Smooth muscle cell (in vitro differentiated cells): ENCODE measurements at regions not wholly inside any gene's neighbourhood (a gene's known extent, or its start where the extent isn't known, plus 50 kb on each side); places are given as distances from the start of the nearest gene placed in this dataset.

Source experiments
- DNase-seq: peaks from one replicate; lab custom pipeline; 2025; ENCODE audit not compliant: unreplicated experiment; lab: John Stamatoyannopoulos, UW
- H2AFZ ChIP-seq: fragments of 200-600 bp; sonication (generic); 2 replicates; pipeline ENCODE4 v1.6.0; 2016; ENCODE audit warnings: antibody characterized with exemption, low read depth, mild to moderate bottlenecking
- H3F3A ChIP-seq: fragments of 200-600 bp; sonication (generic); 2 replicates; pipeline ENCODE4 v1.6.0; 2017; ENCODE audit warnings: antibody characterized with exemption, low read depth
- H3K27ac ChIP-seq: fragments of 200-600 bp; sonication (generic); 2 replicates; pipeline ENCODE4 v1.5.1; 2016; ENCODE audit warnings: low read depth, mild to moderate bottlenecking
- H3K27me3 ChIP-seq: fragments of 200-600 bp; sonication (generic); 2 replicates; pipeline ENCODE4 v1.6.1; 2016; ENCODE audit warnings: low read depth, mild to moderate bottlenecking
- H3K36me3 ChIP-seq: fragments of 200-600 bp; sonication (generic); 2 replicates; pipeline ENCODE4 v1.5.1; 2016; ENCODE audit warnings: low read depth
- H3K4me1 ChIP-seq: fragments of 200-600 bp; sonication (generic); 2 replicates; pipeline ENCODE4 v1.5.1; 2016; ENCODE audit warnings: low read depth
- H3K4me2 ChIP-seq: fragments of 200-600 bp; sonication (generic); 2 replicates; pipeline ENCODE4 v1.6.0; 2016; ENCODE audit warnings: mild to moderate bottlenecking
- H3K4me3 ChIP-seq: fragments of 200-600 bp; sonication (generic); 2 replicates; pipeline ENCODE4 v1.5.1; 2016; ENCODE audit warnings: mild to moderate bottlenecking
- H3K79me2 ChIP-seq: fragments of 200-600 bp; sonication (generic); 2 replicates; pipeline ENCODE4 v1.6.0; 2016; ENCODE audit warnings: low read depth, mild to moderate bottlenecking
- H3K9ac ChIP-seq: fragments of 200-600 bp; sonication (generic); 2 replicates; pipeline ENCODE4 v1.6.0; 2016; ENCODE audit warnings: low read depth
- H3K9me3 ChIP-seq: fragments of 200-600 bp; sonication (generic); replicated peaks from 2 replicates; pipeline ENCODE4 v1.5.1; 2016; ENCODE audit warnings: low read depth
- H4K20me1 ChIP-seq: fragments of 200-600 bp; sonication (generic); 2 replicates; pipeline ENCODE4 v1.6.0; 2016; ENCODE audit warnings: low read depth
- CTCF ChIP-seq: fragments of 200-600 bp; sonication (generic); IDR thresholded peaks from 2 replicates; pipeline ENCODE4 v1.5.1; 2017; ENCODE audit warnings: borderline replicate concordance, mild to moderate bottlenecking, antibody characterized with exemption; ENCODE audit not compliant: insufficient read depth, poor library complexity, severe bottlenecking
- WGBS: methylation state at CpG from one replicate; pipeline ENCODE4 v1.1.7; 2016; ENCODE audit warnings: low lambda C conversion rate; 5-methylcytosine and 5-hydroxymethylcytosine counted together

DNA sequence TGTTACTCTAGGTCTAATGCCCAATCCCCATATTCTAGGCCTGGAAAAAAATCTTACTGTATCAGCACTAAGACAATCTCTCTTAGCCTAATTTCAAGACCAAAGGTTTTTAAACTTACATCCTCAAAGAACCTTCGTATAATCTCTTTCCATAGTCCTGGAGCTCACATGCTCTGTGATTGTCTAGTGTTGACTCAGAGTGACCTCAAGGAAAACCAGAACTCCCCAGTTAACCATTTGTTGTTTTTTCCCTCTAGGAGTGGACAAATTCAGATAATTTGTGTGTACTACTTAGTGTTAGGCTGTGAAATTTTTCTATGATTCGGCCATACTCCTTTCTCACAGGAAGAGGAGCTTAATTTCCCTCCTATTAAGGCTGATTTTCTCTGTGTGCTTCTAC is 536.1 kb downstream of the SLC4A3 start:
- Histone ChIP-seq H3K9ac (no peak overlapping the region), H3K4me2 (no peak overlapping the region), H3K36me3 (no peaks in the 10 kb centered on the region), H2AFZ (no peak overlapping the region), H3K27ac (no peak overlapping the region), H3K4me1 (no peaks in the 10 kb centered on the region), H3K4me3 (no peak overlapping the region), H3F3A (no peaks in the 10 kb centered on the region), H4K20me1 (no peaks in the 10 kb centered on the region), H3K9me3 (no peaks in the 10 kb centered on the region), H3K79me2 (no peaks in the 10 kb centered on the region), H3K27me3 (no peaks in the 10 kb centered on the region)
- DNase-seq = no peak
- TF ChIP-seq CTCF = no peak
- 38% methylated on average over 2 of the region's 2 CpGs for WGBS

DNA sequence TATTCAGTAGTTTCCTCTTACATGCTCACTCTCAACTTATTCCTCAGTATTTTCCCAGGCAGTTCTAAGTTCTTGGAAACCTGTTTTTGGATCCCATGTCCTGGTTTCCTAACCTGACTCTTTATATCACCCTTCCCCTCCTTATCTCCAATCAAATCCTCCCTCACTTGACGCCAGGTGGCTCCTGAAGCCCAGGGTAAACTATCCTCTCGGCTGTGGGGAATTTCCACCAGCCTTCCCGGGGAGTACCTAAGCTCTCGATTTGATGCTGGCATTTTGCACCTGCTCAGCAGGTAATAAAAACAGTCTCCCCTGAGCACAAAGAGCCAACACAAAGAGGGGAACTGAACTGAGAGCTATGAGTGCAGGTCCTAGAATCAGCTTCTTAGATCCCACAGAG is 538.0 kb downstream of the SLC4A3 start:
- Histone ChIP-seq H3K27me3 (no peaks in the 10 kb centered on the region), H4K20me1 (no peaks in the 10 kb centered on the region), H3K9ac (no peak overlapping the region), H3K4me3 (no peak overlapping the region), H3K36me3 (no peaks in the 10 kb centered on the region), H3K9me3 (no peaks in the 10 kb centered on the region), H2AFZ (no peak overlapping the region), H3K27ac (no peak overlapping the region), H3K4me1 (no peaks in the 10 kb centered on the region), H3K79me2 (no peaks in the 10 kb centered on the region), H3K4me2 (no peak overlapping the region), H3F3A (no peaks in the 10 kb centered on the region)
- WGBS = 56% methylated on average over 4 of the region's 4 CpGs
- no peak for DNase-seq
- TF ChIP-seq CTCF = no peak

- Histone ChIP-seq H3K4me3 (no peak overlapping the region), H3K27me3 (no peaks in the 10 kb centered on the region), H3K27ac (no peak overlapping the region), H3K9me3 (no peaks in the 10 kb centered on the region), H3K36me3 (no peaks in the 10 kb centered on the region), H3K9ac (no peak overlapping the region), H3F3A (no peaks in the 10 kb centered on the region), H2AFZ (no peak overlapping the region), H3K79me2 (no peaks in the 10 kb centered on the region), H4K20me1 (no peaks in the 10 kb centered on the region), H3K4me2 (no peak overlapping the region), H3K4me1 (no peaks in the 10 kb centered on the region)
- TF ChIP-seq CTCF = no peak
- DNase-seq = no peak
- 92% methylated on average over 3 of the region's 3 CpGs for WGBS
These were observed 539.2 kb downstream of the SLC4A3 start for GRCh38 chr2:220166616-220167015.

GRCh38 chr2:220167956-220168355 is 540.5 kb downstream of the SLC4A3 start:
- Histone ChIP-seq H3K4me2 (no peak overlapping the region), H3K36me3 (no peaks in the 10 kb centered on the region), H2AFZ (no peak overlapping the region), H4K20me1 (no peaks in the 10 kb centered on the region), H3K9ac (no peak overlapping the region), H3K27ac (no peak overlapping the region), H3K4me3 (no peak overlapping the region), H3K4me1 (no peaks in the 10 kb centered on the region), H3F3A (no peaks in the 10 kb centered on the region), H3K79me2 (no peaks in the 10 kb centered on the region), H3K27me3 (no peaks in the 10 kb centered on the region), H3K9me3 (no peaks in the 10 kb centered on the region)
- no peak for DNase-seq
- TF ChIP-seq CTCF = no peak
- WGBS = 95% methylated on average over 4 of the region's 4 CpGs
